Stimulated activated CD8-positive, alpha-beta memory T cell treated with anti-CD3 and anti-CD28 coated beads, Interleukin-2, amount 100 ng/mL, for 1 hour (primary cell): ENCODE measurements at regions not wholly inside any gene's neighbourhood (a gene's known extent, or its start where the extent isn't known, plus 50 kb on each side); places are given as distances from the start of the nearest gene placed in this dataset.

Experiments used
- DNase-seq, 2 donors: peaks; one replicate each; pipeline ENCODE4 v3.0.0-alpha.2; 2020; ENCODE audit warnings: low read depth in 2 of 2

DNA sequence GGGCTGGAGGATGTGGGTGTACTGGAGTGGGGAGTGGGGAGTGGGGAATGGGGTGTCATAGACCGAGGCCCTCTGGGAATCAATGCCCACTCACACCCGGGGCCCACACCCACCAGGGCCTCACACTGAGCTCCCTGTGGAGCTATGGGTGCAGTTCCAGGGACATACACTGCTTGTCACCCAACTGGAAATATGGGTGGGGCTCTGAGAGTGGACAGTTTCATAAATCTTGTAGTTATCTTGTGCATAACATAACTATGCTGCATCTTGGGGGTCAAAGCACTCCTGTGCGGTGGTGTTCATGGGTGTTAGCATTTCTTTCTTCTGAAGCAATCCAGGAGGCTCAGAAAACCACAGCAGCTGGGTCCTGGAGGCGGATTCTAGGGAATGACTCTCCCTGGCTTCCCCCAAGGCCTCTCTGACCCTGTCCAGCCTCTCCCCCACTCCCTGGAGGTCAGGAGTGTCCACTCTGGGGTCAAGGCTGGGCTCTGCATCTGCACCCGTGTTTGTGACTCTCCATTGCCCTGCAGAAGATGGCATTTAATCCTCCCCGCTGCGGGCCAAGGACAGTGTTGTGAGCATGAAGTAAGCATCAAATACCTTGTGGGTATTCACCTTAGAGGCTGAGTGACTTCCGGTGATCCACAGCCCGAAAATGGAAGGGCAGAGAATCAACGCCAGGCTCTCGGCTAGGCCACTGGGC lies 172.5 kb downstream of the CTTN start:
- no peak for DNase-seq

- no peak for DNase-seq
Observed at GRCh38 chr11:70572974-70573260, 174.6 kb downstream of the CTTN start.

DNA sequence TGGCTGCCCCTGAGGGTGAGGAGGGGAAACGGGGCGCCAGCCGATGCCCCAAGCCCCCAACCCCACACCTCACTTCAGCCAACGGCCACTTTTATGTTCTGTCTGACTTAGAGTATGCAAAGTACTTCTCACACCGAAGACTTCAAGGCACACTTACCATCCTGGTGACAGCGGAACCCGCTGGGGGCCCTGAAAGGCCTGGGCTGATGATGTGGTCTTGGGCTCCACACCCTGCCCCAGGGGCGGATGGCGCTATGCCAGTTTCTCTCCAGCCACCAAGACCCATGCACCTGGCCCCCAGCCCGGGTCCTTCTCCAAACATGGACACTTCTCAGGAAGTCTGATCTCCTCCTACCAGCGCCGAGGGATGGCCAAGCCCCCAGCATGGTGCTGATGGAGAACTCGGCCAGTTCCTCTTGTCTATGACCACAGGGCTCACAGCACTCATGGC lies 175.4 kb downstream of the CTTN start:
- no peak for DNase-seq

GRCh38 chr11:70574725-70575347 lies 176.5 kb downstream of the CTTN start:
- DNase-seq = no peak

GRCh38 chr11:70575396-70576060 lies 177.2 kb downstream of the CTTN start:
- DNase-seq = no peak

- DNase-seq = no peak
Observed at GRCh38 chr11:70577258-70577603, 178.9 kb downstream of the CTTN start.

- DNase-seq = no peak
Observed at GRCh38 chr11:70577948-70578347, 179.6 kb downstream of the CTTN start.

- DNase-seq = no peak
Observed at GRCh38 chr11:70578371-70578770, 180.0 kb downstream of the CTTN start.

DNA sequence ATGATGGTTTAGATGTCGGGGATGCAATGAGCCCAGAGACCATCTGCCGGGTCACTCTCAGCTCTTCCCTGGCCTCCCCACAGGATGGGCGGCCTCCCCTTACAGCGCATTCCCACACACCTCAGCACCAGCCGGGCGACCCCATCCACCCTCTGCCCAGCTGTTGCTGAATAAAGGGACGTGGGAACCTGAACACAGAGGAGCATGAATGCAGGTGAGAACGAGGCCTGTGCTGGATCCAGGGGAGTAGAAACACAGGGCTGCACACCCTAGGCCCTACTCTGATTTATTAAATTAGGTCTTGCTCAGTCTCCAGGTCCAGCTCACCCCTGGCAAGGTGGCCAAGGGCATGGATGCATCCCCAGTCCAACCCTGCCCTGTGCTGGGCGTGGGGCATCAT lies 180.5 kb downstream of the CTTN start:
- DNase-seq = no peak

- DNase-seq = no peak
Observed at GRCh38 chr11:70579316-70579955, 181.1 kb downstream of the CTTN start.

DNA sequence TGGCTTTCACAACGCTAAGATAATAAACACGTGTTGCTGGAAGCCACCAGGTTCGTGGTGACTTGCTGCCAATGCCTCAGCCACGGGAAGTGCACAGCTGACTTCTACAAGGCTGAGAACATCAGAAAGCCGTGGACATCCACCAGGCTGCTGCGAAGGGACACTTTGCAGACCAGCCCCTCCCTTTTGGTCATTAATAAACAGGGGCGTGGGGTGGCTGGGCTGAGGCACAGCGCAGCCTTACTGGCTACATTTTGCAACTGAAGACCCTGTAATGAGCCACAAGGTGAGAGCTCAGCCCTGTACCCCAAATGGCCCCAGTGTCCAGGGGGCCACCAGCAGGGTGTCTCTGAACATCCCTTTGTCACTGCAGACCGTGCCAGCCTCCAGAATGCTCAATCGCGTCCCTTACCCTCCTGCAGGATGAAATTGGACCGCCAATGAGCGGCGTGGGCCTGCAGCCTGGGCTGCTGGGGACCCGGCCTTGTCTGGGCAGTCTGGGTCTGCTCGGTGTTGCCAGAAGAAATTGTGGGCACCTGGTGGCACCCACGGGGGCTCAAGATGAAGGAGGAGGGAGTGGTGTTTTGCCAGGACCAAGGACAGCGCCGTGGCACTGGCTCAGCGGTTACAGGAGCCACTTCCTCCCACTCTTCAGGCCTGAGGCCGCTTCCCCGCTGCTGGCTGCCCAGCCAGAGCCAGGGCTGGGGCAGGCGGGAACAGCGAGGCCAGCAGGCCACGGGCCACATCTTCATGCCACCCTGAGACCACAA lies 181.9 kb downstream of the CTTN start:
- no peak for DNase-seq

- no peak for DNase-seq
Observed at GRCh38 chr11:70581991-70582885, 183.9 kb downstream of the CTTN start.

GRCh38 chr11:70582886-70583641 lies 184.7 kb downstream of the CTTN start:
- DNase-seq = no peak

- no peak for DNase-seq
Observed at GRCh38 chr11:70583781-70584218, 185.5 kb downstream of the CTTN start.

GRCh38 chr11:70584498-70585235 lies 186.3 kb downstream of the CTTN start:
- DNase-seq = no peak

- no peak for DNase-seq
Observed at GRCh38 chr11:70585236-70585545, 186.9 kb downstream of the CTTN start.

DNA sequence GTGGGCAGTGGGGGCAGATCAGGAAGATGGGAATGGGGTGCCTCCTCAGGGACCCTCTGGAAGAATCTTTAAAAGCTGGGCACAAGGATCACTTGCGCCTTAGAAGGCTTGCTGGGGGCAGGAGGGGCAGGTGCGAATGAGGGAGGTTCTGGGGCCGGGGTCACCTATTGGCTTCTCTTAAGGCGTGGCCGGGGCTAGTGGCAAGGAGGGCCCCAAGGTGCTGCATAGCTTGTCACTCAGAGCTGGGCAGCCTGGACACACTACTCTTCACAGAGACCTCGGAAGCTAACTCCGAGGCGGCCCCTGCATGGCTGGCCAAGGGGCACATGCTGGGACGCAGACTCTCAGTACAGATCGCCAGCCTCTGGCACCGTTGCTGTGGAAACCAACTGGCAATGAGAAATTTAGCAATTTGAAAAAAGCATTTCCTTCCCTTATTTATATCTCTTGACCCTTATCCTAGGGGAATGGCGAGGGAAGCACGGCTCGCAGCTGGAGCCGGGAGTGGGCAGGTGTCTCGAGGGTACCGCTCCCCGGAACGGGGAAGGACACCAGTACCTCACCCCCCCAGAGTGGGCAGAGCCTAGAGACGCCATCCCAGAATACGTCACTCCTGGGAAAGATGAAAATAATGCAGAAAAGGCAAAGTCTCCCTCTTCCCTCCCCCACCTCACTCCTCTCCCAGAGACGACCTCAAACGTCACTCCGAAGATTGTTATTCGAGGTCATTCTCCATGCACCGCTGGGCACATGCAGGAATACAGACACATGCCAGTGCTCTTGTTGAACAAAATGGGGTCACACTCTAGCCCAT lies 188.1 kb downstream of the CTTN start:
- DNase-seq = no peak

DNA sequence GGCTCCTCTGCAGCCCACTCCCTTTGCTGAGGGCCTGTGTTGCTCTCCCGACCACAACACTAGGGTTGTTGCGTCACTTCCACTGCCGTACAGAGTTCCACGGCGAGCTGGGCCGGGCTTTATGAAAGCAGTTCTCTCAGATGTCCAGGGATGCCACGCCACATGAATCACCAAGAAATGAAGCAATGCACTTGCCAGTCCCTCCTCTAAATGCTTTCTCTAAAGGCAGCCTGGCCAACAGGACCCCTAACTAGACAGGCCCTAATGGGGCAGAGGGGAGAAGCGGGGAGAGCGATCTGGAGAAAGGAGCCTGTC lies 188.7 kb downstream of the CTTN start:
- DNase-seq = no peak

GRCh38 chr11:70590356-70590991 lies 192.1 kb downstream of the CTTN start:
- DNase-seq = no peak
